Hepatocyte (in vitro differentiated cells): ENCODE measurements at regions not wholly inside any gene's neighbourhood (a gene's known extent, or its start where the extent isn't known, plus 50 kb on each side); places are given as distances from the start of the nearest gene placed in this dataset.

Experiments
- DNase-seq: peaks from one replicate; pipeline ENCODE4 v3.0.0-alpha.2; 2016; ENCODE audit warnings: low spot score
- H2AFZ ChIP-seq: fragments of 200-600 bp; sonication (generic); 2 replicates; pipeline ENCODE4 v1.6.0; 2016; ENCODE audit warnings: antibody characterized with exemption, mild to moderate bottlenecking
- H3K27ac ChIP-seq: fragments of 200-600 bp; sonication (generic); 2 replicates; pipeline ENCODE4 v1.5.1; 2016; ENCODE audit warnings: mild to moderate bottlenecking
- H3K27me3 ChIP-seq: fragments of 200-600 bp; sonication (generic); 2 replicates; pipeline ENCODE4 v1.6.1; 2016
- H3K36me3 ChIP-seq: fragments of 200-600 bp; sonication (generic); replicated peaks from 2 replicates; pipeline ENCODE4 v1.5.1; 2016; ENCODE audit warnings: low read depth; ENCODE audit not compliant: insufficient read depth
- H3K4me1 ChIP-seq: fragments of 200-600 bp; sonication (generic); 2 replicates; pipeline ENCODE4 v1.5.1; 2016; ENCODE audit warnings: mild to moderate bottlenecking, moderate library complexity; ENCODE audit not compliant: insufficient read depth
- H3K4me2 ChIP-seq: fragments of 200-600 bp; sonication (generic); 2 replicates; pipeline ENCODE4 v1.6.0; 2016
- H3K4me3 ChIP-seq: fragments of 200-600 bp; sonication (generic); 2 replicates; pipeline ENCODE4 v1.5.1; 2016; ENCODE audit warnings: mild to moderate bottlenecking
- H3K79me2 ChIP-seq: fragments of 200-600 bp; sonication (generic); 2 replicates; pipeline ENCODE4 v1.6.0; 2017; ENCODE audit warnings: mild to moderate bottlenecking
- H3K9me2 ChIP-seq: fragments of 200-600 bp; sonication (generic); replicated peaks from 2 replicates; pipeline ENCODE4 v1.6.0; 2017; ENCODE audit warnings: mild to moderate bottlenecking; ENCODE audit not compliant: insufficient read depth
- H3K9me3 ChIP-seq: fragments of 200-600 bp; sonication (generic); 2 replicates; pipeline ENCODE4 v1.5.1; 2016; ENCODE audit warnings: low read depth, mild to moderate bottlenecking
- H4K20me1 ChIP-seq: fragments of 200-600 bp; sonication (generic); 2 replicates; pipeline ENCODE4 v1.6.0; 2016; ENCODE audit warnings: mild to moderate bottlenecking; ENCODE audit not compliant: insufficient read depth, poor library complexity, severe bottlenecking
- EZH2 ChIP-seq: fragments of 200-600 bp; sonication (generic); IDR thresholded peaks from 2 replicates; pipeline ENCODE4 v1.6.1; 2016; ENCODE audit warnings: antibody characterized with exemption, mild to moderate bottlenecking, borderline replicate concordance
- EZH2phosphoT487 ChIP-seq: fragments of 200-600 bp; sonication (generic); IDR thresholded peaks from one replicate; pipeline ENCODE4 v1.6.1; 2018; ENCODE audit warnings: antibody characterized with exemption, mild to moderate bottlenecking, low read depth, moderate library complexity; ENCODE audit not compliant: unreplicated experiment, severe bottlenecking
- WGBS: methylation state at CpG from one replicate; pipeline ENCODE4 v1.1.6; 2016; ENCODE audit warnings: low lambda C conversion rate; ENCODE audit errors: missing lambda C conversion rate; 5-methylcytosine and 5-hydroxymethylcytosine counted together
- TF ChIP-seq, protein P1 (sequence below): fragments of 200-600 bp; sonication (generic); IDR thresholded peaks from 2 replicates; pipeline ENCODE4 v1.5.1; 2016; ENCODE audit warnings: antibody characterized with exemption, mild to moderate bottlenecking; ENCODE audit not compliant: poor library complexity

GRCh38 chr2:20882466-20883170, 59.7 kb upstream of the LDAH start:
- Histone ChIP-seq H3K4me2 (no peak overlapping the region), H3K9me3 (no peaks in the 10 kb centered on the region), H3K36me3 (no peaks in the 10 kb centered on the region), H3K27me3 (no peaks in the 10 kb centered on the region), H2AFZ (no peak overlapping the region), H4K20me1 (no peaks in the 10 kb centered on the region), H3K79me2 (no peaks in the 10 kb centered on the region), H3K27ac (no peak overlapping the region), H3K9me2 (no peaks in the 10 kb centered on the region), H3K4me1 (no peaks in the 10 kb centered on the region), H3K4me3 (no peak overlapping the region)
- DNase-seq, result no peak
- no peak for TF ChIP-seq EZH2
- TF ChIP-seq EZH2phosphoT487, result no peak
- TF ChIP-seq, protein P1, sequence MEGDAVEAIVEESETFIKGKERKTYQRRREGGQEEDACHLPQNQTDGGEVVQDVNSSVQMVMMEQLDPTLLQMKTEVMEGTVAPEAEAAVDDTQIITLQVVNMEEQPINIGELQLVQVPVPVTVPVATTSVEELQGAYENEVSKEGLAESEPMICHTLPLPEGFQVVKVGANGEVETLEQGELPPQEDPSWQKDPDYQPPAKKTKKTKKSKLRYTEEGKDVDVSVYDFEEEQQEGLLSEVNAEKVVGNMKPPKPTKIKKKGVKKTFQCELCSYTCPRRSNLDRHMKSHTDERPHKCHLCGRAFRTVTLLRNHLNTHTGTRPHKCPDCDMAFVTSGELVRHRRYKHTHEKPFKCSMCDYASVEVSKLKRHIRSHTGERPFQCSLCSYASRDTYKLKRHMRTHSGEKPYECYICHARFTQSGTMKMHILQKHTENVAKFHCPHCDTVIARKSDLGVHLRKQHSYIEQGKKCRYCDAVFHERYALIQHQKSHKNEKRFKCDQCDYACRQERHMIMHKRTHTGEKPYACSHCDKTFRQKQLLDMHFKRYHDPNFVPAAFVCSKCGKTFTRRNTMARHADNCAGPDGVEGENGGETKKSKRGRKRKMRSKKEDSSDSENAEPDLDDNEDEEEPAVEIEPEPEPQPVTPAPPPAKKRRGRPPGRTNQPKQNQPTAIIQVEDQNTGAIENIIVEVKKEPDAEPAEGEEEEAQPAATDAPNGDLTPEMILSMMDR, result no peak
- 50% methylated on average over 4 of the region's 4 CpGs for WGBS

- TF ChIP-seq EZH2phosphoT487 (no peak), EZH2 (no peak)
- TF ChIP-seq, protein P1, result no peak
- Histone ChIP-seq H3K9me3 (no peaks in the 10 kb centered on the region), H3K9me2 (no peaks in the 10 kb centered on the region), H3K36me3 (no peaks in the 10 kb centered on the region), H3K4me1 (no peaks in the 10 kb centered on the region), H3K4me2 (no peak overlapping the region), H3K27me3 (no peaks in the 10 kb centered on the region), H3K79me2 (no peaks in the 10 kb centered on the region), H3K27ac (no peak overlapping the region), H4K20me1 (no peaks in the 10 kb centered on the region), H2AFZ (no peak overlapping the region), H3K4me3 (no peak overlapping the region)
- WGBS, result 66% methylated on average over 13 of the region's 13 CpGs
- DNase-seq, result no peak
Observed at GRCh38 chr2:20880221-20880771, 57.4 kb upstream of the LDAH start.

DNA sequence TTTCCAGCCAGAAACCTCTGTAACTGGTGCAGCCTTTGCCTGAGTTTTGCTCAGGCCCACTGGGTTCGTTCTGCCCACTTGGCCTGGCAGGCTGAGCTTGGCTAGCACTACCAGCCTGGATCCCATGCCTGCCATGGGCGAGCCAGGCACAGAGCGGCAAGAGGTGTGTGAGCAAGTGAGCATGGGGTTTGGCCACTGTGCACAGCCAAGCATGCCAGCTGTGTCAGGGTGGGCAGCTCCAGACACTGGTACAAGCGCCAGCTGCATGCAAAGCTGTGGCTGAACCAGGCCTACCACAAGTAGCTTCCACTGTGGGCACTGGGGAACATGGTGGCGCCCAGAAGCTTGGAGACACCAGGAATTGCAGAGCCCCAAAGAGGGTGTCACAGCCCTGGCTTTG, 56.3 kb upstream of the LDAH start:
- no peaks in the 10 kb centered on the region for H3K27me3 ChIP-seq
- no peaks in the 10 kb centered on the region for H4K20me1 ChIP-seq
- H3K4me3 ChIP-seq, result no peak overlapping the region
- WGBS, result 86% methylated on average over 5 of the region's 5 CpGs
- H3K4me2 ChIP-seq, result no peak overlapping the region
- H3K4me1 ChIP-seq, result no peaks in the 10 kb centered on the region
- no peaks in the 10 kb centered on the region for H3K9me2 ChIP-seq
- TF ChIP-seq EZH2, result no peak
- TF ChIP-seq EZH2phosphoT487, result no peak
- TF ChIP-seq, protein P1, result no peak
- H2AFZ ChIP-seq, result no peak overlapping the region
- no peaks in the 10 kb centered on the region for H3K9me3 ChIP-seq
- no peaks in the 10 kb centered on the region for H3K36me3 ChIP-seq
- H3K79me2 ChIP-seq, result no peaks in the 10 kb centered on the region
- DNase-seq, result no peak
- H3K27ac ChIP-seq, result no peak overlapping the region
